Activated CD8-positive, alpha-beta memory T cell treated with anti-CD3 and anti-CD28 coated beads for 24 hours (primary cell): ENCODE measurements at regions not wholly inside any gene's neighbourhood (a gene's known extent, or its start where the extent isn't known, plus 50 kb on each side); places are given as distances from the start of the nearest gene placed in this dataset.

Experiments used
- DNase-seq: peaks from one replicate; pipeline ENCODE4 v3.0.0-alpha.2; 2020

DNA sequence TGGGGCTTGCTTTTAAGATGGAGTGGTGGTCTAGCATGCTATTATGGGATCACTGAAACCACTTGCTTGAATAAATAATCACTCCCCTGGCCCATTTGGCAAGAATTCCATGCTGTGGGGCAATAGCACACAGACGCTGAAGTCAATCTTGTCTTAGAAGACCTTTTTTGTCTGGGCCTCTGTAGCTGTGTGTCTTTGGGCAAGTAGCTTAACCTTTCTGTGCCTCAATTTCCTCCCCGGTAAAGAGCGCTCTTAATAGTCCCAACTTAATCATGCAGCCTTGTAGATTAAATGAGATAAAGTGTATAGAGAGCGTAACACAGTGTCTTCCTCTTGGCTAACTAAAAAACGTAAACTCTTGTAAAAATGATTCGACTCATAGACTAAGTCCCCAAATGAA, 125.4 kb upstream of the IGSF21 start:
- no peak for DNase-seq

DNA sequence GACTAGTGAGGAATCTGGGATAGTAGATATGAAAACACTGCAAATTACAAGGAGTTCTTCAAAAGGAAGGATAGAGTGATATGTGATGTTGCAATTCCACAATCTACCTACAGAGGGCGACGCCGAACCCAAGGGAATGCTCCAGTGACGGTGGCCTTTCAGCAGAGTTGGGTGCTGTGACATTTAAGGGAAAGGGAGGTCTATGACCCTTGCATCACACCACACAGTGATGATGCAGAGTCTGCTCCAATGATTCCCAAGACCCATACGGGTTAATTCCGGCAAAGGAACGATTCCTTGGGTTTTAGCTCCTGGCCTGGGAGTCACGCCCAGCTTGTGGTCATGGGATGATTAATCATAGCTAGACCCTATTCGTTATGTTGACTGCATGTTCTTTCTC, 123.0 kb upstream of the IGSF21 start:
- no peak for DNase-seq

- DNase-seq = no peak
Observed at GRCh38 chr1:17986156-17986555, 121.4 kb upstream of the IGSF21 start.

DNA sequence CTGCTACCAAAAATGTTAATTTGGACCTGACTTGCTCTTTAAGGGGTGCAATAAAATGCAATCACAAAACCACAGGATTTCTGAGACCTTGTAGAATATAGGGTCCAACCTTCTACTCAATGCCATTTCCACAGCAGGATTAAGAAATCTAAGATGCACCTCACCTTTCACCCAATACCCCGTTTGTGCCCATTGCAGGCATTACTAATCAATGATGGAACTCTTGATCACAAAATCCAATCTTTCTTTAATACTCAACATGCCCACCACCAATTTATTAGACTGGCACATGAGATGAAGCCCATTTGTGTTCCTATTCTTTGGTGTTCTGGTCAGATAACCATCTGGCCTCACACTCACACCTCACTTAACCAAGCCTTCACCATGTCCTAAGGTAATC, 117.2 kb upstream of the IGSF21 start:
- DNase-seq = no peak

DNA sequence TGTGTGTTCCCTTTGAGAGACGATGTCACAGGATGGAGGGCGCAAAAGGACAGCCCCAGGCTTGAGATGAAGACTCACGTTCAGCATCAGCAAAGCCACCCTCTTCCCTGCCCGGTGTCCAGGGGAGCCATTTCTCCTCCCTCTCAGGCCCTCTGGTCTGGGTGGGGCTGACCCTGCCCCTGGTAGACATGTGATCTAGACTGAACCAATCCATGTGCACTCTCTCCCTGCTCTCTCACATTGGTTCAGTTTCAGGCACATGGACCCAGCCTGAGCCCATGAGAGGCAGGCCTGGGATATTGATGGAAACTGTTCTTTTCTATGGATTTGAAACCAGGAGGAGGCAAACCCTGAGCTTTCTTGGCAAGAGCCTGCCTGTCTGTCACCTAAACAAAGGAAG, 115.6 kb upstream of the IGSF21 start:
- DNase-seq = no peak

- no peak for DNase-seq
Observed at GRCh38 chr1:17992800-17993199, 114.8 kb upstream of the IGSF21 start.

GRCh38 chr1:17994046-17994445, 113.6 kb upstream of the IGSF21 start:
- DNase-seq = no peak

GRCh38 chr1:17995480-17995879, 112.1 kb upstream of the IGSF21 start:
- no peak for DNase-seq

GRCh38 chr1:17998889-17999288, 108.7 kb upstream of the IGSF21 start:
- no peak for DNase-seq

DNA sequence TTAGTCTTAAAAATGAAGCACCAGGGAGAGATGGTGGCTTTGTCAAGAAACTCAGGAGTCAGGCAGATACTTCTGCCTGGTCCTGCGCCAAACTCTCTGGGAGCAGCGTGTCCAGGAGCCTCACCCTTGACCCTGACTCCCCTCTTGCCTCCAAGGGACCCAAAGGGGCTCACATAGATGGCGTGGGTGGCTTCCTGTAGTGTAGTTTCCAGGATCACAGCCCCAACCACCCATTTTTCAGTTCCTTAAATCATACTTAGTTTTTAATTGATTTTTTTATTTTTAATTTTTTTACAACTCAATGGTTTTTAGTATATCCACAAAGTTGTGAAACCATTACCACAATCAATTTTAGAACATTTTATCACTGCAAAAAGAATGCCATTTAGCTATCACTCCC, 107.7 kb upstream of the IGSF21 start:
- no peak for DNase-seq

- no peak for DNase-seq
Observed at GRCh38 chr1:18001725-18002124, 105.9 kb upstream of the IGSF21 start.

- no peak for DNase-seq
Observed at GRCh38 chr1:18004278-18004677, 103.3 kb upstream of the IGSF21 start.

DNA sequence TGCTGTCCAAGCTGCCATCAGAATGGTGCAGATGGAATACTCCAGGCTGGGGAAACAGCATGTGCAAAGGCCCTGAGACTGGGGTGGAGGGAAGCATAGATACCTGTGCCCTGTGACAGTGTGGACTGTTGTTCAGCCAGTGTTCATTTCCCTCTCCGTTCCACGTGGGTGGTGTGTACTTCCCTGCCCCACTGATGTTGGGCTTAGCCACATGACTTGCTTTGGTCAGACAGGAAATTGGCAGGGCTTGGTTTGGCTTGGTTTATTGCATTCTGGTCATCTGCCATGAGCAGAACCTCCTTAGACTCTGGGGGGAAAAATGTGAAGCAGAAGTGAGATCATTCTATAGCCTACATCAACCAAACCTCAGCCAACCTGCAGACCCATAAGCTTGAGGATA, 102.4 kb upstream of the IGSF21 start:
- DNase-seq = no peak

- no peak for DNase-seq
Observed at GRCh38 chr1:18007391-18008041, 100.1 kb upstream of the IGSF21 start.

DNA sequence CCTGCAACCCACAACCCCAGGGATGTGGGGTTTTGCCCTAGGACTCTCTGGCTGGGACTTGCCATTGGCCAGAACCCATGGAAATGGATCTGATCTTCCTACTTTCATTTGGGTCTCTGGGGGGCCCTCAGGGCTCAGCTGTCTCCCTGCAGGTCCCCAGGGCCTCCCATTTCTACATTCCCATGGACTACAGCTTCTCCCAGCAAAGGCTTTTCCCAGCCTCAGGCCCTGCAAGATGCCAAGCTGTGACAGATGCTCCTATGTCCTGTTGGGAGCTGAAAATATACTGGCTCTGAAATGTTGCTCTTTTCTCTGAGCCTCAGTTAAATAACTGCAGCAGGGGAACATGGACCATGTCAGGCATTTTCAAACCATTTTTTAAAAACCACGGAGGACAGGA, 99.5 kb upstream of the IGSF21 start:
- DNase-seq = no peak

DNA sequence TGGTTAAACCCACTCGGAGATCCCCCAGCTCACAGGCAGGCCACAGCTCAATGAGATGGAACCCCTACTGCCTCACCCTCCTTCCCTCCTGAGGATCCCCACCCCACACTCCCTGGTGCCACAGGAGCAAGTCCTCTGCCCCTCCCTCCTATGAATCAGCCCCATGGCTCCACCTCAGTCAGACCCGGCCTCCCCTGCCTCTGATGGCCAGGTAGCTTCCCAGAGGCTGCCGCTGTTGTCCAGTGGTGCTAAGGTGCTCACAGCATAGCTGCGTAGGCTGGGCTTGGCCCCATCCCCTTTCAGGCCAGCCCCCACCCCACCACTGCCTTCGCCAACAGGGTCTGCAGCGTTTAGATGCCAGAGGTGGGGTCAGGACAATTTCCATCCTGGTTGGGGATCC, 98.5 kb upstream of the IGSF21 start:
- no peak for DNase-seq

GRCh38 chr1:18009478-18009961, 98.1 kb upstream of the IGSF21 start:
- DNase-seq = no peak

- DNase-seq = no peak
Observed at GRCh38 chr1:18010408-18010807, 97.2 kb upstream of the IGSF21 start.

DNA sequence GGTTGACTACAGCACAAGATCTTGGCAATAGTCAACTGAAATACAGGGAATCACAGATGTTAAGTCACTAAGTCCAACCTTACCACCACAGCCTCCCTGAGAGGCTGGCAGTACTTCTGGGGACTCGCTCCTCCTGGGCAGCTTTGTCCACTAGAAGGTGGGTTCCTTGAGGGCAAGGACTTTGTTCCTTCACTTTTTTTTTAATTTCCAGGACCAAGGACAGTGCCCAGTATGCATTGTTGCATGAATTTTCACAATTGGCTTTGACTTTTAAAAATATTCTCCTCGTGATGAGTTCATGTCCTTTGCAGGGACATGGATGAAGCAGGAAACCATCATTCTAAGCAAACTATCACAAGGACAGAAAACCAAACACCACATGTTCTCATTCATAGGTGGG, 96.7 kb upstream of the IGSF21 start:
- DNase-seq = no peak

GRCh38 chr1:18011703-18012102, 95.9 kb upstream of the IGSF21 start:
- DNase-seq = no peak

GRCh38 chr1:18012686-18013085, 94.9 kb upstream of the IGSF21 start:
- no peak for DNase-seq

- DNase-seq = no peak
Observed at GRCh38 chr1:18013216-18013615, 94.4 kb upstream of the IGSF21 start.

GRCh38 chr1:18015719-18016118, 91.9 kb upstream of the IGSF21 start:
- no peak for DNase-seq

GRCh38 chr1:18018366-18018765, 89.2 kb upstream of the IGSF21 start:
- DNase-seq = no peak

DNA sequence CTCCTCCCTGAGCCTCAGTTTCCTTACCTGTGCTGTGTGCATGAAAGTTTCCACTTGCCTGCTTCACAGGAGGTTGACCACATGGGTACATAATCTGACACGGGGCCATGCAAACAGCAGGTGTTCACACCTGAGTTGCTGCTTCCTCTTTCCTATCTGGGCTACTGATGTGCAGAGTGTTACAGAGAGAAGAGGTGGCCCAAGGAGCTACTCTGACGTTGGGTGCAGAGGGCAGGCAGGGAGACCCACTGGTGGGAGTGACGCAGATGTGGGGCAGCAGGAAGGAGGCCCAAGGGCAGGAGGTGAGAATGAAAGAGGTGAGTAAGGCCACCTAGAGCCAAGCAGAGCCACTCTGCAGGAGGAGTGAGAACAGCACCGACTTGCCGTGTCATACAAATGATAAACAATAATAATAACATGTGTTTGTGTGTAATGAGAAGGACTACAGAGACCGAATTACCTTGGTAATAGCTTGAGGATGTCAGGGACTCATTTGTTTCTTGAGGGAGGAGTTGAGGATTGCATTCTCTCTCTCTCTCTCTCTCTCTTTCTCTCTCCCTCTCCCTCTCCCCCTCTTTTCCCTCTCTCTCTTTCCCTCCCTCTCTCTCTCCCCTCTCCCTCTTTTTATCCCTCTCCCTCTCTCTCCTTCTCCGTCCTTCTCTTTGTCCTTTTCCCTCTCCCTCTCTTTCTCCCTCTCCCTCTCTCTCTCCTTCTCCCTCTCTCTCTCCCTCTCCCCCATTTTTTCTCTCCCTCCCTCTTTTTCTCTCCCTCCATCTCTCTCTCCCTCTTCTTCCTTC, 87.4 kb upstream of the IGSF21 start:
- no peak for DNase-seq
